CD4-positive, alpha-beta T cell treated with Interleukin-10 for 1 hour (primary cell): ENCODE measurements at regions not wholly inside any gene's neighbourhood (a gene's known extent, or its start where the extent isn't known, plus 50 kb on each side); places are given as distances from the start of the nearest gene placed in this dataset.

Experiments used
- DNase-seq: peaks from one replicate; pipeline ENCODE4 v3.0.0-alpha.2; 2020

- DNase-seq: no peak
Observed at GRCh38 chr3:81041331-81041730, 720.1 kb downstream of the GBE1 start.

GRCh38 chr3:81040107-81040506 is 721.3 kb downstream of the GBE1 start:
- no peak for DNase-seq

- no peak for DNase-seq
Observed at GRCh38 chr3:81033684-81034083, 727.8 kb downstream of the GBE1 start.

GRCh38 chr3:81033185-81033584 is 728.3 kb downstream of the GBE1 start:
- no peak for DNase-seq

GRCh38 chr3:81029861-81030260 is 731.6 kb downstream of the GBE1 start:
- no peak for DNase-seq

GRCh38 chr3:81027344-81027743 is 734.1 kb downstream of the GBE1 start:
- no peak for DNase-seq

- DNase-seq: no peak
Observed at GRCh38 chr3:81024560-81024959, 736.9 kb downstream of the GBE1 start.

- no peak for DNase-seq
Observed at GRCh38 chr3:81022339-81022738, 739.1 kb downstream of the GBE1 start.

- no peak for DNase-seq
Observed at GRCh38 chr3:81013360-81013759, 748.1 kb downstream of the GBE1 start.

- DNase-seq: no peak
Observed at GRCh38 chr3:81005992-81006391, 755.5 kb downstream of the GBE1 start.

GRCh38 chr3:81003817-81004216 is 757.6 kb downstream of the GBE1 start:
- no peak for DNase-seq

- no peak for DNase-seq
Observed at GRCh38 chr3:81003008-81003645, 758.3 kb downstream of the GBE1 start.

GRCh38 chr3:80999481-80999880 is 762.0 kb downstream of the GBE1 start:
- DNase-seq: no peak

- DNase-seq: no peak
Observed at GRCh38 chr3:80998022-80998421, 763.4 kb downstream of the GBE1 start.

GRCh38 chr3:80997622-80998021 is 763.8 kb downstream of the GBE1 start:
- DNase-seq: no peak

- DNase-seq: no peak
Observed at GRCh38 chr3:80994767-80995166, 766.7 kb downstream of the GBE1 start.

- no peak for DNase-seq
Observed at GRCh38 chr3:80994085-80994665, 767.3 kb downstream of the GBE1 start.

GRCh38 chr3:80993241-80993945 is 768.1 kb downstream of the GBE1 start:
- no peak for DNase-seq

- no peak for DNase-seq
Observed at GRCh38 chr3:80983753-80984152, 777.7 kb downstream of the GBE1 start.

- DNase-seq: no peak
Observed at GRCh38 chr3:80978216-80978969, 783.1 kb downstream of the GBE1 start.

- DNase-seq: no peak
Observed at GRCh38 chr3:80970292-80970691, 791.2 kb downstream of the GBE1 start.

GRCh38 chr3:80929576-80929975 is 831.9 kb downstream of the GBE1 start:
- DNase-seq: no peak

GRCh38 chr3:80914854-80915253 is 846.6 kb downstream of the GBE1 start:
- no peak for DNase-seq

- no peak for DNase-seq
Observed at GRCh38 chr3:80898211-80898610, 863.2 kb downstream of the GBE1 start.
